RCC 7860 (cell line): ENCODE measurements at regions not wholly inside any gene's neighbourhood (a gene's known extent, or its start where the extent isn't known, plus 50 kb on each side); places are given as distances from the start of the nearest gene placed in this dataset.

Experiments used
- DNase-seq: peaks from one replicate; pipeline ENCODE4 v3.0.0-alpha.2; 2015; ENCODE audit warnings: low spot score
- FAIRE-seq: peaks from 2 replicates; lab custom pipeline; 2012; peaks lifted over from hg19 to GRCh38; lab: Jason Lieb, UNC

DNA sequence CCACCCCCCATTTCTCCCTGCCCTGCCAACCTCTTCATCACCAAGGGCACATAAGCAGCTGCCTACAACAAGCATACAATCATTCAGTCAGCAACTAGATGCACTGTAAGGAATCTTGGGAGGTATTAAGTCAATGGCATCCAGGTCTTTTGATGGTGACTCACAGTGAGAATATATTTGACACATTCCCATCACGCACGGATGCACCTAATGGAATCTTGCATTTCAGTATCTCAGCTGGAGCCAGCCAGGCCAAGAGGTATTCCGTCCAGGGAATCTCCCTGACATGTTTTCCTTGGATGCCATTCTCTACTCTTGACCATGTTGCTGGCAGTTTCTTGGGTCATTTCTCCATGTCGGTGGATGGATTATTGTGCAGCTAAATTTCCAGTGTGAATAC lies 73.9 kb upstream of the CAPRIN2 start:
- FAIRE-seq, result peak; percentile 83
- DNase-seq, result peak; percentile 87

DNA sequence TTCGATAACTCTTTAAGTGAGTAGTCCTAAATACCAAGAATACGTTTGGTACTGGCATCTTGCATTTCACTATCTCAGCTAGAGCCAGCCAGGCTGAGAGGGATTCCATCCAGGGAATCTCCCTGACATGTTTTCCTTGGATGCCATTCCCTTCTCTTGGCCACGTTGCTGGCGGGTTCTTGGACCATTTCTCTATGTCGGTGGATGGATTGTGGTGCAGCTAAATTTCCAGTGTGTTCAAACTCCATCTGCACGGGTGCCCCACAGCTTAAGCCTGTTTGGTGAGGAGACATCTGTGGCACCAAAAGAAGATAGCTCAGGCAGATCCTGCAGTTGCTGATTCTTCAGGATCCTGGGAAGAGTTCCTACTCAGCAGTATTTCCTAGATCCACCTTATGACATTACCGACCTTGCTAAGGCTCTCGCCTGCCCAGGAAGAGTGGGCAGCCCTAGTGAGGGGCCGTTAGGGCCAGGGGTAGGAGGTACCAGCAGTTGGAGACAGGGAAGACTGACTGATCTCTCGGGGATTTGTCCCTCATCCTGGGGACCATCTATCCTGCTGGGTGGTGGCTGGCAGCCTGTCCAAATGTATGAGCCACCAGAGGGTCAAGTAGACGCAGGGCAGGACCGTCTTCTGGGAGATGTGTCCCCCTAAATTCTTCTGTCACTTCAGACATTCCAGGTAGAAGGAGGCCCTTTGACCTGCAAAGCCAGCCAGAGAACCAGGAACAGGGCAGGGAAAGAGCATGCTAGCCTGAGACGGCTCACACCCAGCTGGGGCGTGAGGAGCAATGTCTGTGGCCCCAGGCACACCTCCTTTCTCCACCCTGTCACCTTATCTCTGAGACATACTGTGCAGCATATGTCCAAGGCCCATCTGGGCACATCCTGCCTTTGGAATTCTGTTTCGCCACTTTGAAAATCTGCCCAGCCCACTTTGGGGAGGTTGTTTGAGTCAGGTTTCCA lies 72.6 kb upstream of the CAPRIN2 start:
- no peak for DNase-seq
- FAIRE-seq, result no peak

DNA sequence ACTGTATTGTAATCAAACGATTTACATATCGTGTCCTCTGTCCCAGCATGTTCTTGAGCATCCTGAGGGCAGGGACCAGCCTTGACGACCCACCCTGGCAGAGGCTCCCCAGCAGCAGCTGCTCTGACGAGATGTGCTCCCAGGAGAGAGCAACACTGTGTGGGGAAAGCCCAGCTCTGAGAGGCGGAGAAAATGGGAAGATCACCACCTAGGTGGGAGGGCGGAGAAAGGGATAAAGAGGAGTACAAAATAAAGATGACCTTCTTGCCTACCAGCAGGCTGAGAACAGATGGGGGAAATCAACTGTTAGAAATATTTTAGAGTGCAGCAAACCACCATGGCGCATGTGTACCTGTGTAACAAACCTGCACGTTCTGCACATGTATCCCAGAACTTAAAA lies 71.5 kb upstream of the CAPRIN2 start:
- DNase-seq, result no peak
- no peak for FAIRE-seq

DNA sequence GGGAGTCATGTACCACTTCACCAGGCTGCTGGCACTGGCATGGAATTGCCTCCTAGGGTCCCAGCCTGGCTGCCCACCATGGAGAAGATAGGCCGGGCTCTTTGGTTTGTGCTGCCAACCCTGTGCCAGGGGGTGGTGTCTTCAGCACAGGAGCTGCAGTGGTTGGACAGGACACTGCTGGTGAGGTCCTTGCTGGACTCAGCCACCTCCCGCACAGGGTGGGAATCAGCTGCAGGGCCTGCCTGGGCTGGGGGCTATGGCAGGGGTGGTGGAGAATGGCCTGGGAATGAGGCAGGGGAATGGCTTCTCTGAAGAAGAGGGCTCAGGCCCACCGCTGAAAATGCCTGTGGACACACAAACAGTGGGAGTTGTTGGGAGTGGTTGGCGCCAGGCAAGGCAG lies 70.6 kb upstream of the CAPRIN2 start:
- FAIRE-seq (no peak), DNase-seq (no peak)

DNA sequence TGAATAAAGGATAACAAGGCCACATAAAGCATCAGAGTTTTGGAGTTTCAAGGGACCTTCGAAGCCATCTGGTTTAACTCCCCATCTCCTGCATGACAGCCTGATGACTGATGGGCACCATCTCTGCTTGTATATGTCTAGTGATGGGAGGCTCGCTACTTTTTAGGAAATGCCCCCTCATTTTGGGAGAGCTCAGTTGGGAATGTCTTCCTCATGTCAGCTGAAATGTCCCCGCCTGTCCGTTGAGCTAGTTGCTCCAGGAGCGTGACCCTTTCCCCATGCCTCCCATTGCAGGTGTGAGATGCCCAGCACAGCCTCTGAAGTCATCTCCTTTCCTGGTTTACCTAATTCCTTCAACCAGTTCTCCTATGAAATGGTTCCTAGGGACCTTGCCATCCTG lies 69.6 kb upstream of the CAPRIN2 start:
- DNase-seq, result no peak
- no peak for FAIRE-seq

DNA sequence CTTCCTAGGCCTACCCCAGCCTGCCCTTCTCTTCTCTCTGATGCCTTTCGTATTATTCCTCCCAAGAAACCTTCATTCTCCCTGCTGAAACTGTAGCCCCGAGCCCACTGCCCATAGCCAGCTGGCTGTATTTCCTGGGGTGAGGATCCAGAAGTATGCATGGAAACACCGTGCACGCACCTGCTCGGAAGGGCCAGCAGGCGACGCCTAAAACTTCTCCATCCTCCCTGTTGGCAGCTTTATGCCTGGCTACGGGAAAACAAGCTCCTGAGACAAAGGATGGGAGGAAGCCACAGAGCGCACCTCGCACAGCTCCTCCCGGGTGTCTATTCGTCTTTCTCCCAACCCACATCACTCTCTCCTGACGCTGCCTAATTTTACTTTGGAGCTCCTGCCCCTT lies 69.0 kb upstream of the CAPRIN2 start:
- no peak for DNase-seq
- no peak for FAIRE-seq

DNA sequence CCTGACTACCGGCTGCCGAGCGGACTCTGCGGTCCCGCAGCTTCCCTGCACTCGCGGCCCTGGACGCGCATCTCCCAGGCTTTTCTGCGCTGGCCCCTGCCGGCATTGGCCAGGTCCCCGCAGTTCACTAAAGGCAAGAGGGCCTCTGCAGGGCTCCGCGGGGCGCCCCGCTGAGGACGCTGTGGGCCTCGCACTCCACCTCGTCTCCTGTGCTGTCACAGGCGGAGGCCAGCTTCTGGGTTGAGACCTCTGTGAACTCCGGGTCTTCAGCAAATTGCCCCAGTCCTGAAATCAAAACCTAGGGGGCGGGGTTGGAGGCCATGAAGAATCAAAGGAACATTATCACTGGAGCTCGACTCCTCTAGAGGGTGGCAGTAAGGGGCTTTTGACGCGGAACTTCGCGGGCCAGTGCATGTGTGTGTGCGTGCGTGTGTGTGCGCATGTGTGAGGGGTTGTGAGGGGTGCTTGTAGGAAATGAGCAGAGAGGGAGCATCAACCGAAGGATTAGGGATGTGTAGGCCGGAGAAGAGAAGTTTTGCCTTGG lies 68.5 kb upstream of the CAPRIN2 start:
- FAIRE-seq, result no peak

DNA sequence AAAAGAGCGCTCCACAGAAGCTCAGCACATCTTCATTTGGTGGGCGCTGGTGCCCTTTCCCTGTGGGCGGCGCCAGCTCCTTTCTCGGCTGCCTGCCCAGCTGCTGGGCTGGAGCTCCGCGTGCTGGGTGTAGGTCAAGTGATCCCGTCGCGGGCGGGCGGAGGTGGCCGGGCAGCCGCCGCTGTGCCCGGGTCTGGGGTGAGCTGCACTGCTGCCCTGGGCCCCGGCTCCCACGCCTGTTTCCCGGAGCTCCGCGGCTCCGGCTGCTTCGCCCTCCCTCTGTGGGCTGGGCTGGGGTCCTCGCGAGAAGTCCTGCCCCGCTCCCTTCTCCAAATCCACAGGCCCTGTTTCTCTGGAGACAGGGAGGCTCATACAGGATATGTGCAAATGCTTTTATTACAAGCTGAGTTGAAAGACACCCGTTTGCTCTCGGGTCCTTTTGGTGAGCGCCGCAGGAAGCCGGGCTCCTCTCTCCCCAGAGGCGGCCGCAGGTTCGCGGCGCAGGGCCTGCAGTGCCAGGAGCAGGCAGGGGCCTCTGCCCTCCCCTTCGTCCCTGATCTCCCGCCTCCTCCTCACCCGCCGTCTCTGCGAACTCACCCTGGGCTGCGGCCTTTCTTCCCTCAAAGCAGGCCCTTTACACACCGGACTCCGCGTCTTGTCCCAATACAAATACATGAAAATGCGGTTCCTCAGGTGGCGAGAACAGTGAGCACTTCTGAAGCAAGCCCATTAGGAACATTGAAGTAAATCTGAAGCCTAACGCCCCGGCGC lies 67.8 kb upstream of the CAPRIN2 start:
- FAIRE-seq (no peak), DNase-seq (no peak)

More for the DNA sequence above, 68.5 kb upstream of the CAPRIN2 start:
- no peak for DNase-seq

DNA sequence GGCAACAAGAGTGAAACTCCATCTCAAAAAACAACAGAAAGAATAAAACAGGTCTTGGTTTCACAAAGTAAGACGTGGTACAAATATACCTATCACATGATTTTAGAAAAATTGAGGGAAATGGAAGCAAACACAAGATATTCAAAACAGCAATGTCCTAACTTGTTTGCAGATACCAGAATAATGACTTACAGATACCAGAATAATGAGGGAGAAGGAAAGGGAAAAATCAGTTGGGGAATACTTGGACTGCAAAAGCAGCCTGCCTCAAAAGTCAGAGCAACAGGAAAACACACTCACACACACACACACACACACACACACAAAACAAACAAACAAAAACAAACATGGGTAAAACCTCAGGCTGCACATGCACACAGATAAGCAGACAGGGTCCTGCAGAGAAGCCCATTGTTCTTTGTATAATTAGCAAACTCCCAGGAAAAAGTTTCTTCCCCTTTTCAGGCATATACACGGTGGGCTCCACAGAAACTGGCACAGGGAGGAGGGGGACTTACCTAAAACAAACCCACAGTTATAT lies 65.7 kb upstream of the CAPRIN2 start:
- FAIRE-seq, result no peak
- no peak for DNase-seq

DNA sequence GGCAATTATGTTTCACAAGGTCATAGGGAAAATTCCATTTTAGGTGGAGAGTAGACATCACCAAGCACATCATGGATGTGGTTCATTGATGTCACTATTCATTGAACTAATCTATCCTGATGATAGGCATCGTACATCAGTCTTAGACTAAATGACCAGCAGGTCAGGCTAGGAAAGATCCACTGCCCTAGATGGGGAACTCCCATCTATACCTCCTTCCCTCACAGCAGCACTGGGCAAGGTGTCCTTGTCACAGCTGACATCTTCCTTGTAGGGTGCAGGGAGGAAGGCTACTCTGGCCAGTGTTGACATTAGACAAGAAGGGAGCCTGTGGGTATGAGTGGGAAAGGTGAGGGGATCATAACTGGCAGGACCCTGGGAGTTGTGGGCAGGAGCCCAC lies 63.8 kb upstream of the CAPRIN2 start:
- FAIRE-seq (no peak), DNase-seq (no peak)

DNA sequence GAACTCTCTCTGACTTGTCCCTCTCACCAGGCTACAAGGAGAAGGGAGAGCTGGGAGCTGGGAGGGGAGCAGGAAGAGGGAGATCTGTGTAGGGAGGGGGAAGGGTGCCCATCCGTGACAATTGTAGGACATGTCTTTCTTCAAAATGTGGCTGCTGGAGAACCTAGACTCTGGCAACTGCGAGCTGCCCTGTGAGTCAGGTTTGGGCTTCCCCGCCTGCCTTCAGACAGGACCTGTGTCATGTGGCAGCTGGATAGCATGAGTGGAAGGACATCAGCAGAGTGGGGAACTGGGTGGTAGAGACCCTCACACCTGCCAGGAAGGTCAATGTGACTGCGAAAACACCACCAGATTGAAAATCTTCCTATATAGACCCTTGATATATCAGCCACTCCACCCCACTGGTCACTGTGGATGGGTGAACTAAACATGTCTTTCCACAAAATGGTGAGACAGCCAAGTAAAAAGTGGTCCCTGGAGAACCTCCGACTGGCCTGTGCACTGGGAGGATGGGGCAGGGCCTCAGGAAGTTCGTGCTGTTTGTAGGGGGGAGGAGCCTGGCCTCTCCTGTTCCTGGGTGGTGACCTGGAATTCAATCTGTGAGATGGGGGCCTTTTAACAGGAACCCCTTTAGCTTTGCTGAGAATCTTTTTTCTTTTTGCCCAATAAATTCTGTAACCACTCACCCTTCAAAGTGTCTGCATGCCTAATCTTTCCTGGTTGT lies 62.2 kb upstream of the CAPRIN2 start:
- FAIRE-seq, result no peak
- no peak for DNase-seq

DNA sequence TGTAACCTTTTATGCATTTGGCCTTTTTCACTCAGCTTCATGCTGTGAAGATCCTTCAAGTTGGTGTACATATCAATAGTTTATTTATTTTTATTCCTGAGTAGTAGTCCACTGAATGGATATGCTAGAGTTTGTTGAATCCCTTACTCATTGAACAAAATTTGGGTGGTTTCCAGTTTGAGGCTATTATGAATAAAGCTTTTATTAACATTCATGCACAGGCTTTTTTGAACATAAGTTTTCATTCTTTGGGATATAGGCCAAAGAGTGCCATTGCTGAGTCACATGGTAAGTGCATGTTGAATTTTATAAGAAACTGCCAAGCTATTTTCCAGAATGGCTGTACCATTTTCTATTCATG lies 59.5 kb upstream of the CAPRIN2 start:
- DNase-seq (no peak), FAIRE-seq (no peak)

DNA sequence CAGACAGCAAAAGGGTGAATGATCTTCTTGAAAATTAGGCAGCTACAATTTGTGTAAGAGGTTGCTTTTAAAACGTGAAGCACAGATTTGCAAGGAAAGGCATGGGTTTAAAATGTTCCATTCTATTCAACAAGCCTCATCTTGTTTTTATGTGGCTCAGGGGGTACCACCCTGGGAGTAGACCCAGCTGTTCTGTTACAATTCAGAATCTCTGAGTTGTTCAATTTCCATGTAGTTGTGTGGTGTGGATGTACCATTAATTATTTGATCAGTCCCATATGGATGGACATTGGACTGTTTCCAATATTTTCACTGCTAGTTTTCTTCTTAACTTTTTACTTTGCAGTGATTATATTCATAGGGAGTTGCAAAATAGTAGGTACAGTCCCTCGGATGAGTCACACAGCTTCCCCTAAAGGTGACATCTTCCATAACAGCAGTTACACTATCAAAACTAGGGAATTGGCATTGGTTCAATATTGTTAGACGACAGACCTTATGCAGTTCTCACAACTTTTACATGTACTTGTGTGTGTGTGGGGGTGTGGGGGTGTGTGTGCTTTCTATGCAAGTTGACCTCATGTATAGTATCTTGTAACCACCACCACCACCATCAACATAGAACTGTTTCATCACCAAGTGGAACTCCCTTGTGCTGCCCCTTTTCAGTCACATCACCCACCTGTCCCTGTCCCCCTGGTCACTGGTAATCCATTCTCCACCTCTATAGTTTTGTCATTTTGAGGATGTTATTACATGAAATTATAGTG lies 59.0 kb upstream of the CAPRIN2 start:
- DNase-seq (no peak), FAIRE-seq (no peak)

DNA sequence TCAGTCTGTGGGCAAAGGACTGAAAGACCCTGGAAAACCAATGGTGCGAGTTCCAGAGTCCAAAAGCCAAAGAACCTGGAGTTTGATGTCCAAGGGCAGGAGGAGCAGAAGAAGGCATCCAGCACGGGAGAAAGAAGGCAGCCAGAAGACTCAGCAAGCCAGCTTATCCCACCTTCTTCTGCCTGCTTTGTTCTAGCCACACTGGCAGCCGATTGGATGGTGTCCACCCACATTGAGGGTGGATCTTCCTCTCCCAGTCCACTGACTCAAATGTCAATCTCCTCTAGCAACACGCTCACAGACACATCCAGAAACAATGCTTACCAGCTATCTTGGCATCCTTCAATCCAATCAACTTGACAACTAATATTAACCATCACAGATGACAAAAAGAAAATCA lies 57.2 kb upstream of the CAPRIN2 start:
- no peak for DNase-seq

DNA sequence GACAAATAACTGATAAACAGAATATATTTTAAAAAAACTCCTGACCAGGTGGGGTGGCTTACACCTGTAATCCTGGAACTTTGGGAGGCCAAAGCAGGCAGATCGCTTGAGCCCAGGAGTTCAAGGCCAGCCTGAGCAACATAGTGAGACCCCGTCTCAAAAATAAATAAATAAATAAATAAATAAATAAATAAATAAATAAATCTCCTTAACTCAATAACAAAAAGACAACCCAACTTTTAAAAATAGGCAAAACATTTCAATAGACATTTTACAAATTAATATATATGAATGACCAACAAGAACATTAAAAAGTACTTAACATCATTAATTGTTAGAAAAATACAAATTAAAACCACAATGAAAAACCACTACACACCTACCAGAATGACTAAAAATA lies 56.2 kb upstream of the CAPRIN2 start:
- DNase-seq, result no peak
- FAIRE-seq, result no peak

More for the DNA sequence above, 57.2 kb upstream of the CAPRIN2 start:
- FAIRE-seq, result no peak

DNA sequence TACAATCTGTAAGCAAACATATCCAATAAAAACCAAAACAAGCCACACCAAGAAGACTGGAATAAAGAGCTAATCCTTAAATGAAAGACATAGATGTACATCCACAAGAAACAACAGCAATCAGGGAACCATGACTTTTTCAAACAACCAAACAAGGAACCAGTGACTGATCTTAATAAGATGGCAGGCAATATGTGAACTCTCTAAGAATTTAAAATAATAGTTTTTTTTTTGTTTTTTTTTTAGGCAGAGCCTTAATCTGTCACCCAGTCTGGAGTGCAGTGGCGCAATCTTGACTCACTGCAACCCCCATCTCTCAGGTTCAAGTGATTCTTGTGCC lies 52.9 kb upstream of the CAPRIN2 start:
- DNase-seq (no peak), FAIRE-seq (no peak)

DNA sequence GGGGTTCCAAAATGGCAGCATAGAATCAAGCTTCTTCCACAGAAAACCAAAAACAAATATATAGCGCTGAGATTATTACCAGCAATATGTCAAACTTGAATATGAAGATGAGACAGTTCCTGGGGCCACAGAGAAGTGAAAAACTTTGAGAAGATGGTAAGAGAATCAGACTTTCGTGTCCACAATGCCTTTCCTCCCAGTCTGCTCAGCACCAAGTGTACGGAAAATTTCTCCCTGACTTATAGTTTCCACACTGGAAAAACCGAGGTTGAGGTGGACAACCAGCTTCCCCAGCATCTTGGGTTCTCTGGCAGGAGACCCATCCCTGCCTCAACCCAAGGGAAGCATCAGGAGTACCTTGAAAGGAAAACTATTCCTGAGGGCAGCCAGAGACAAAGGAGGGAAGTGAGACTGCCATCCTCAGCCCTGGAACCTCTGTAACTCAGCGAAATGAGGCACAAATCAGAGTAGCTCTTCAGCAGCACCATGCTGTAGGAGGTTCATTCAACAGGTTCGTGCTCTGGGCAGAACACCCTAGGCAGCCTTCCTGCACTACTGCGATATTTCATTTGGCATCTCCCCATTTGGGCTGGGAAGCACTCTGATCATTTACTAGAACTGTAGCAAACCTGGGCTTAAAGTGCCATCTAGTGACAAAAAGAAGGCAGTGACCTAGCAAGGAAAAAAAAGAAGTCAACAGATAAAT lies 52.4 kb upstream of the CAPRIN2 start:
- DNase-seq, result peak; percentile 54
- peak; percentile 2 for FAIRE-seq

DNA sequence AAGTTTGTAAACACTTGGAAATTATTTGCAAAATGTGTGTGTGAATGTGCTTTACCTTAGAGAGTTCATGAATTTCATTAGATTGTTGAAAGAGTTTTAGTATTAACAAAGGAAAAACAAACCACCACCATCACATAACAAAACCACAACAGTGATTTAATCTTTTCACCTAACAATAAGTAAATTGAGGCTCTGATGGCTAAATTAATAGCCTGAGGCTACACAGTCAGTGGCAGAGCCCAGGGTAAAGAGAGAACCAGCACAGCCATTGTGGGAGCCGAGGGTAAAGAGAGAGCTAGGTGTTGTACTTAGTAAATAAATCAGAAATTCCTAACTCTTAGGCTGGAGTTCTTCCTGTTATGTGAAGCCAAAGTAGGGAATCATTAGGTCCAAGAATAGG lies 51.2 kb upstream of the CAPRIN2 start:
- DNase-seq (no peak), FAIRE-seq (no peak)
